Prostate gland (tissue), 2 donors: ENCODE measurements at regions not wholly inside any gene's neighbourhood (a gene's known extent, or its start where the extent isn't known, plus 50 kb on each side); places are given as distances from the start of the nearest gene placed in this dataset.

Source experiments
- POLR2AphosphoS5 ChIP-seq: sonication (generic); formaldehyde crosslinking; IDR thresholded peaks from one replicate; pipeline ENCODE4 v1.6.1; 2017; ENCODE audit warnings: antibody characterized with exemption
- TF ChIP-seq, protein P1 (sequence below), 4 experiments: fragments of 200-600 bp in 2 of 4; fragments of 450-650 bp in 2 of 4; sonication (generic) in 2 of 4; IDR thresholded peaks; 1 replicate in 3 of 4; 2 replicates in 1 of 4; pipeline ENCODE4 v1.5.1; 2016 to 2019; ENCODE audit warnings: antibody characterized with exemption in 4 of 4, mild to moderate bottlenecking in 2 of 4, moderate library complexity in 2 of 4

DNA sequence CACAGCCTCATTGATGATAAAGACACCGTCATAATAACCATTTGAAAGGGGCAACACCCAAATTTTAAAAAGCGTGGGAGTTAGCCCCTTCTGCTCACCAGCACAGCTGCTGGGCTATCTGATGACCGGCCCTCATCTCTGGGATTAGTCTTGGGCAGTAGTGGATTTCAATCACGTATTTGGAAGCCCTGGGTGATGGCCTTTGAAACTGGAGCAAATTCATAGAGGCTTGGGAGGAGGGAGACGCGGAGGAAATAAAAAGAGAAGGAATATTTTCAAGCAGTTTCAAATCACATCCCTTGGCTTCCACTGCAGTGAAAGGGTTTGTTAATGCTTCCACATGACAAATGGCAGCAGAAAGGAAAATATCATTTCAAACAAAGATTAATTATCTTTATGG, 357.8 kb downstream of the ZNF516 start:
- no peak for TF ChIP-seq POLR2AphosphoS5
- TF ChIP-seq, protein P1, sequence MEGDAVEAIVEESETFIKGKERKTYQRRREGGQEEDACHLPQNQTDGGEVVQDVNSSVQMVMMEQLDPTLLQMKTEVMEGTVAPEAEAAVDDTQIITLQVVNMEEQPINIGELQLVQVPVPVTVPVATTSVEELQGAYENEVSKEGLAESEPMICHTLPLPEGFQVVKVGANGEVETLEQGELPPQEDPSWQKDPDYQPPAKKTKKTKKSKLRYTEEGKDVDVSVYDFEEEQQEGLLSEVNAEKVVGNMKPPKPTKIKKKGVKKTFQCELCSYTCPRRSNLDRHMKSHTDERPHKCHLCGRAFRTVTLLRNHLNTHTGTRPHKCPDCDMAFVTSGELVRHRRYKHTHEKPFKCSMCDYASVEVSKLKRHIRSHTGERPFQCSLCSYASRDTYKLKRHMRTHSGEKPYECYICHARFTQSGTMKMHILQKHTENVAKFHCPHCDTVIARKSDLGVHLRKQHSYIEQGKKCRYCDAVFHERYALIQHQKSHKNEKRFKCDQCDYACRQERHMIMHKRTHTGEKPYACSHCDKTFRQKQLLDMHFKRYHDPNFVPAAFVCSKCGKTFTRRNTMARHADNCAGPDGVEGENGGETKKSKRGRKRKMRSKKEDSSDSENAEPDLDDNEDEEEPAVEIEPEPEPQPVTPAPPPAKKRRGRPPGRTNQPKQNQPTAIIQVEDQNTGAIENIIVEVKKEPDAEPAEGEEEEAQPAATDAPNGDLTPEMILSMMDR (IDR thresholded peaks at IDR 0.05), result no peak
